Limb (tissue), 2 donors: ENCODE measurements at regions not wholly inside any gene's neighbourhood (a gene's known extent, or its start where the extent isn't known, plus 50 kb on each side); places are given as distances from the start of the nearest gene placed in this dataset.
"Not testable (repeated sequence)": the region's sequence is repeated elsewhere in the genome, so short reads cannot be mapped to it uniquely, and the experiment has no call there.

ENCODE experiments used
- DNase-seq, 2 donors: peaks; one replicate each; pipeline ENCODE4 v3.0.0-alpha.2; 2016; ENCODE audit errors: extremely low spot score in 2 of 2

- no peak for DNase-seq
Measured at GRCh38 chr13:50382951-50383350, 367.7 kb downstream of the KCNRG start.

GRCh38 chr13:50384724-50385123 lies 369.5 kb downstream of the KCNRG start:
- no peak for DNase-seq

DNA sequence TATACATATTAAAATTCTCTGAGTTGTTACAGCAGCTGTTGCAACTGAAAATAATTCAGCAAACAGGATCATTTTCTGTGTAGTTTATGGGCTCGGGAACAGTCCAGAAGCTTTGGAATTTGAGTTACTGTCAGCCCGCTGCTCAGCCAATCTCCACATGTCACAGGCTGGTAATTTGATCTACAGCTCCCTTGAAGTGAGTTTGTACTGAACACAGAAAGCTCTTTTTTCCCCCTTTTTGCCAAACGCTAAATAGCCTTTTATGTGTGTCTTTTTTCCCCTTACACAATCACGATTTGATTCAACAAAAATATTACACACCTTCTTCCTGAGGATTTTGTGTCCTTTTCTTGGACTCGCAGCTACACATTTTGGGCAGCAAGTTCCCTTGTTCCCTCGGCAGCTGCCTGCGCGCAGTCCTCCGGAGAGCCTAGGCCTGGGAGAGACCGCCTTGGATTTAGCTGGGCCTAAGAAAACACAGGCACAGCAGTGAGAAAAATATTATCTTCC lies 371.4 kb downstream of the KCNRG start:
- peak; percentile 47 to 88 for DNase-seq

- DNase-seq: peak; percentile 59 to 60
Measured at GRCh38 chr13:50387051-50387581, 371.9 kb downstream of the KCNRG start.

DNA sequence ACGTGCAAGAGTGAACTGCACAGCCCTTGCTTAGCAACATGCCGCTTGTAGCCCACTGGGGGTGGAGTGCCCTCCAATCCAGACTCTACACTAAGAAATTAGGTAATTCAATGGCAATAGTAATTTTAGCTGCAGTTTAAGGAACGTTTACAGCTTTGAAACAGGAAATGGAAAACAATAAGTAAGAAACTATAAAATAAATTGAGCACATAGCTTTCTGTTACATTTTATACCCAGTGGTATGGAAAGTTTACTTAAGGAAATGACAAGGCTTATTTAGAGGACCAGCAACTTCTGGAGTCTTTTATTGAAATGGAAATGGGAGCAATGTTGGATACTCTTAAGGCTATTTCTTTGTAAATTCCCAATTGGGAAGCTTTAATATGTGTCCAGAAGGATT lies 373.2 kb downstream of the KCNRG start:
- no peak for DNase-seq

- no peak for DNase-seq
Measured at GRCh38 chr13:50389726-50390125, 374.5 kb downstream of the KCNRG start.

- no peak for DNase-seq
Measured at GRCh38 chr13:50390503-50391248, 375.4 kb downstream of the KCNRG start.

DNA sequence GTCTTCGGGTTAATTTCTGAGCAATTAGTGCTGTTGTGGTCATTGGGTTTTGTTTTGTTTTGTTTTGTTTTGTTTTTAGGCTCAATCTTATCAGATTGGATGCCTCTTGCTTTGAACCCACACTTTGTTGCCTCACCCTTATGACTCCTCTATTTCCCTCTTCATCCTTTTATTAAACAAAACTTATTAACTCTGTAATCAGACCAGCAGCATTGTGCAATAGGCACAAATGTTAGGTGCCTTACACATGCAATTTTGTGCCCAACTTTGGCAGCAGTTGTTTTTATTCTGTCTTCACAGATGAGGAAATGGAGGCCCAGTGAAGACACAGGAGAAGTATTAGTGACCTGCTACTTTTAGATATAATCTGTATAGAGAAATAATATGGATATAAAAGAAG lies 377.7 kb downstream of the KCNRG start:
- DNase-seq: no peak

- DNase-seq: peak in 1 of 2 donors; percentile 46
Measured at GRCh38 chr13:50393628-50394027, 378.4 kb downstream of the KCNRG start.

DNA sequence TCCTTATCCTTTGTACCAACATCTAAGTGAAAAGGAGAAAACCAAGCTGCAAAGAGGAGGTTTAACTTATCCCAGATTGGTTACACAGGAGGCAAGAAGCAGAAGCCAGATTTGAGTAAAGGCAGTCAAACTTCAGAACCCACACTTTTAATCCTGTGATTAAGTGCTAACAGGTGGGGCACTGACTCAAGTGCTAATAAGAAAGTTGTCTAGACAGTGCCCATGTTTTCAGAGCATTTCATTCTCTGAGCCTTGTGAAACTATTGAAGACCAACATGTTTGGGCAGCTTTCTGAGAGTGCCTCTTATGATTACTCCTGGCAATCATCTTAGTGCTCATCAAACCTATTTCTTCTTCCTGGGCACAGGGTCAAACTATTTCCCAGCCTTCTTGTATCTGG lies 380.8 kb downstream of the KCNRG start:
- DNase-seq: no peak

GRCh38 chr13:50396618-50397017 lies 381.4 kb downstream of the KCNRG start:
- not testable (repeated sequence) for DNase-seq

GRCh38 chr13:50400035-50400726 lies 384.9 kb downstream of the KCNRG start:
- DNase-seq: peak in 1 of 2 donors; percentile 43

GRCh38 chr13:50401049-50401505 lies 385.8 kb downstream of the KCNRG start:
- no peak for DNase-seq

DNA sequence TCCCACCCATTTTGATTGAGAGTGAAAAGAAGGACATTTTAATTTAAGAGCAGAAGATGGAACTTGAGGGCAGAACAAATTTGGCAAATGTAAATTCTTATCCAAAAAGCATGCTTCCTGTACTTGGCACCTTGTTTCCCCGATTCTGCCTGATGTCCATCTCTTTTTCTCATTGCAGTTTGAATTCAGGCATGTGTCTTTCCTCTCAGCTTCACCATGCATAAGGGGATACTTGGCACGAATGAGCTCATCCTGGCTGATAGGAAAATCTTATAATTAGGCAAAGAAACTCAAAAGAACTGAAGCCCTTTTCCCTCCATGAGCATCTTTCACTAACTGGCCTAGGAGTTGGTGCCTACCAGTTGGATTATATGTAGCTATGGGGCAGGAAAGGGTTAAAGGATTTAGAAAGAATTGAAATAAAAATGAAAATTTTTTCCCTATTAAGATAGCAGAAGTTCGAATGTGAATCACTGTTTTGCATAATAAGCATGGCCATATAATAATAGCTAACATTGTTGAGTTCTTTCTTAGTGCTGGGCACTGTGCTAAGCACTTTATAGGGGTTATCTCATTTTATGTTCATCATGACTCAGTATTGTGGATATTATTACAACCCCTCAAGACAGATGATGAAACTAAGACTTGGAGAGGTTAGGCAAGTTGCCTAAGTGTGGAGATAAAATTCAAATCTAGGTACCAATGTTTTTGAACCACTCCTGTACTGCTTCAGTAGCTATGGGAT lies 386.6 kb downstream of the KCNRG start:
- DNase-seq: no peak

DNA sequence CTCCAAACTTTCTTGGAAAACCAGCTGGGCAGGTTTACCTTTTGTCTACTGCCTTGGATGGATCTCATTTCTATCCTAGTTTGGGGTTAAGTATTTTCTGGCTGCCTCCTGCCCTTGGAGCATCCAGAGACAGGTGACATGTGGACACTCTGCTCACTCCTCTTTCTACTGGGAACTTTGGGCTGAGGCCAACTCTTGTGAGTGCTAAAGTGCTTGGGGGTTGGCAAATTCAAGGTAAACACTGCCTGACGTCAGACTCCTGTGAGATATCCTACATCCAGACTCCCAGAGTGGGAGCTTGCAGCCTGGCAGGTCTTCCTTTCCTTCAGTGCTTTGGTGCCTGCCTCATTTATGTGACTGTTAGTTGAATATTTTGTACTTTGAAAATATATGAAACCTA lies 388.1 kb downstream of the KCNRG start:
- no peak for DNase-seq

DNA sequence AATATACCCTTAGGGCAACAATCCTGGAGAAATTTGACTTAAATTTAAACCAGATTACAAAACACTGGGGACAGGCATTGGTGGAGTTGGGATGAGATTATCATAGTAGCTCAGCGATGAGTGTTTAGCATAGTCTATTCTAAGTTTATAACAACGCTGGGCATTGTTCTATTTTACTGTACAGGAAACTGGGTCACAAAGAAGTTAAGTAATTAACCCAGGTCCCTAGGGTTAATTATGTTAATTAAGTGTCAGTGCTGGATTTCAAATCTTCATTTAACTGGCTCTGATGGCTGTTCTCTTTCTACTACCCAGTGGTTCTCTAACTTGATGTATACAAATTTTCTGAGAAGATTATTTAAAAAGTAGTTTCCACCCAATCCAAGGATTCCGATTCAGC lies 388.9 kb downstream of the KCNRG start:
- DNase-seq: no peak

DNA sequence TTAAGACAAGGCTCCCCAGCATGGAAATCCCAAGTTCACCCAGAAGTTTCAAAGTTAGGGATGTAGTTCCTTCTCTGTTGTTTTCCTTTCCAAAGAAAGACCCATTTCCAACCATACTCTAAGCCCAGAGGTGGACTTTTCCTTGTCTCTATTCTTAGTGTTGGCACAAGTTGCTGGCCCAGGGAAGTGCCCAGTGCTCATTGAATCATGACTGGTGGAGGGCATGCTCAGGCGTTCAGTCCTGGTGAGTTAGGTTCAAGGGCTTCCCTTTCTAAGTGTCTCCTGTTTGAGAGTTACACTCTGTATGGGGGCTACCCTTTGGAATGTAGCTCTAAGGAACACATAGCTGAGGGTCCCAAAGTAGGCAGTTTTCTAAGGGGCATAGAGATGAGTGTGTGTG lies 389.5 kb downstream of the KCNRG start:
- DNase-seq: no peak

DNA sequence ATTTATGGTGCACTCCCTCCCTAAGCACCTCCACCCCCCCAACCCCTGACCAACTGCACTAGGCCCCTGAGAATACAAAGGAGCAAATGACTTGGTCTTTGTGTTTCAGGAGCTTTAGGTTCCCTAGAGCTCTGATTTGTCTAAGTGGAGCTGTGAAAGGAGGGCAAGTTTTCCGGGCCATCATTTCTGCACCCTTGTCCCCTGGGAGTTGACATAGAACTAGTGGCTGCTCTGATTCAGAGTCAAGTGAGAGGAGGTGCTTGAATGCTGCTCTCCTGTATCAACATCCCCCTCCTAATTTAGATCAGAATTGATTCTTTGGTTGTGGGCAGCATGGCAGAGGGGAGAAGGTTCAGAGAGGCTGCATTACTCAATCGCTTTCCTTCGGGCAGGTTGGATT lies 391.6 kb downstream of the KCNRG start:
- DNase-seq: no peak

- no peak for DNase-seq
Measured at GRCh38 chr13:50408068-50408467, 392.8 kb downstream of the KCNRG start.

DNA sequence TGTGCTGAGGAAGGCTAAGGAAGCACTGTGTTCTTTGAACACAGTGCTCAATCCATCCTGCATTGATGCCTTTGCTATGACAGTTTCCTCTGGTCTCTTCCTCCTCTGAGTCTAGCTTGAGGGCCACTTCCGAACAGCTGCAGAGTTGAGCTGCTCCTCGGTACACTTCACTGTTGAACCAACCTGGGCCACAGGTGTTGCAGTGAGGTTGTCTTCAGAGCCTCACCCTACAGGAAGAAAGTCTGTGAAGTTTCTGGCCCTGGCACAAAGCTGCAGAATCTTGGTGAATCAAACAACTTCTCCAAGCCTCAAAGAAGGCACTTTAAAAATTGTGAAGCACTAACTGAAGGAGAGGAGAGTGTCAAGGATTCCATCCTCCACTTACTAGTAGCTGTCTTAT lies 394.0 kb downstream of the KCNRG start:
- no peak for DNase-seq

DNA sequence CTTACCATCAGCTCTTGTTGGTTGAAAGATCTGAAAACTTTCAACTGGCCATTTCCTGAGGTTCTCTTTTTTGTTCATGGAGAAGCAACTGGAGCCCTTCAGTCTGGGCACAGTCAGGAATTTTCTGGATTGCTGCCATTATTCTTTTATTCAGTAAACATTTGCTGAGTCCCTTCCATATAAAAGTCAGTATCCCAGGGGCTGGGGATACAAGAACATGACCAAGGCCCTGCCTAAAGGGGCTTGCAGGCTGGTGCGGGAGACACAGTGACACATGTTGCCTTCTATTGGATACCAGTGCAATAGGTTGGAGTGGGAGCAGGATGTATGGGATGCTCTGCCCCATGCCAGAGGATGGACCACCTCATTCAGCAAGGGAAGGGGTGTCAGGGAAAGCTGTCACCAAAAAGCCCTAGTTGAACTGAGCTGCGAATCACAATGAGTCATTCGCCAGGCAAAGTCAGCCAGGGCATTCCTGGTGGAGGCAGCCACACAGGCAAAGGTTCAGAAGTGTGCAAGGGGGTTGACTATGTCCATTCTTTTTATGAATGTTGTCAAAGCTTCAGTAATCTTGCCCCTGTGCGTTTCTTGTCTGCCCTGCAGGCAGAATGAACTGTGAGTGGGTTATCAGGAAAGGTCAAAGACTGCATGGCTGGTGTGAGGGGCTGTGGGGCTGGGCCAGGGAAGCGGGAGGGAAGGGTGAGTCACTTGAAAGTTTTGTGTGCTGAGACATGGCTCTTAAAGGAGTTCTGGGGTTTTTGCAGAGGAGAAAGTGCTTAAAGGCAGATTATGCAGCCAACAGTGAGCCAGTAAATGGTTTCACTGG lies 395.9 kb downstream of the KCNRG start:
- no peak for DNase-seq
